ENCODE measurements at regions not wholly inside any gene's neighbourhood (a gene's known extent, or its start where the extent isn't known, plus 50 kb on each side); places are given as distances from the start of the nearest gene placed in this dataset.
A peak's percentile ranks its signal among the peaks of the same experiment; 100 is the strongest.
"Not testable (repeated sequence)": the region's sequence is repeated elsewhere in the genome, so short reads cannot be mapped to it uniquely, and the experiment has no call there.

GRCh38 chr5:111927191-111927590, 170.2 kb upstream of the NREP start:
- no peak for DNase-seq
- POLR2A ChIA-PET = no interaction called here
- no peak overlapping the region for H3K27ac ChIP-seq (ENCODE audit: insufficient read depth in 1 of 2, low read depth in 1 of 2, low read length in 2 of 2, poor library complexity in 1 of 2, severe bottlenecking in 2 of 2)
- H3K4me3 ChIP-seq (ENCODE audit: control insufficient read depth in 1 of 7, extremely low read depth in 1 of 7, insufficient read depth in 4 of 7, low read depth in 2 of 7, low read length in 6 of 7) = no peak overlapping the region
- no peaks in the 10 kb centered on the region for H3K27me3 ChIP-seq (replicated peaks in 2 of 5; ENCODE audit: control insufficient read depth in 4 of 5, insufficient read depth in 5 of 5, low read length in 4 of 5)
- H3K36me3 ChIP-seq (ENCODE audit: control insufficient read depth in 4 of 4, insufficient read depth in 4 of 4, low read length in 3 of 4) = no peaks in the 10 kb centered on the region
- CTCF ChIA-PET = interaction anchor here (1.3 kb wide), 1 partner anchor 11 kb away, joined by 3 read pairs; no protein-coding TSS in a partner anchor
- no CpG with 5 or more reads among the region's 2 CpGs for WGBS (ENCODE audit: insufficient coverage)
- H3K4me1 ChIP-seq (ENCODE audit: control extremely low read depth in 1 of 4, control insufficient read depth in 4 of 4, insufficient read depth in 4 of 4, low read length in 3 of 4) = peaks cover 0 to 16% (median 0%) of the 10 kb centered on the region in 4 experiments
- H3K9me3 ChIP-seq (ENCODE audit: control extremely low read depth in 1 of 5, control insufficient read depth in 4 of 5, insufficient read depth in 2 of 5, low read depth in 1 of 5, low read length in 4 of 5) = no peaks in the 10 kb centered on the region

GRCh38 chr5:111926026-111926425, 169.0 kb upstream of the NREP start:
- no peaks in the 10 kb centered on the region for H3K9me3 ChIP-seq (ENCODE audit: control extremely low read depth in 1 of 5, control insufficient read depth in 4 of 5, insufficient read depth in 2 of 5, low read depth in 1 of 5, low read length in 4 of 5)
- H3K36me3 ChIP-seq (ENCODE audit: control insufficient read depth in 4 of 4, insufficient read depth in 4 of 4, low read length in 3 of 4) = no peaks in the 10 kb centered on the region
- H3K27me3 ChIP-seq (replicated peaks in 2 of 5; ENCODE audit: control insufficient read depth in 4 of 5, insufficient read depth in 5 of 5, low read length in 4 of 5) = no peaks in the 10 kb centered on the region
- peaks cover 0 to 16% (median 0%) of the 10 kb centered on the region in 4 experiments for H3K4me1 ChIP-seq (ENCODE audit: control extremely low read depth in 1 of 4, control insufficient read depth in 4 of 4, insufficient read depth in 4 of 4, low read length in 3 of 4)
- H3K4me3 ChIP-seq (ENCODE audit: control insufficient read depth in 1 of 7, extremely low read depth in 1 of 7, insufficient read depth in 4 of 7, low read depth in 2 of 7, low read length in 6 of 7) = no peak overlapping the region
- ChIA-PET CTCF (no interaction called here), POLR2A (no interaction called here)
- no peak for DNase-seq
- WGBS (ENCODE audit: insufficient coverage) = 100% methylated on average over 1 of the region's 3 CpGs
- no peak overlapping the region for H3K27ac ChIP-seq (ENCODE audit: insufficient read depth in 1 of 2, low read depth in 1 of 2, low read length in 2 of 2, poor library complexity in 1 of 2, severe bottlenecking in 2 of 2)

- CTCF ChIA-PET = no interaction called here
- H3K4me1 ChIP-seq (ENCODE audit: control extremely low read depth in 1 of 4, control insufficient read depth in 4 of 4, insufficient read depth in 4 of 4, low read length in 3 of 4) = no peaks in the 10 kb centered on the region
These were observed 165.3 kb upstream of the NREP start for GRCh38 chr5:111922344-111922743.

GRCh38 chr5:111921691-111922090, 164.7 kb upstream of the NREP start:
- CTCF ChIA-PET = interaction anchor here (1.4 kb wide), 1 partner anchor 7 kb away, joined by 4 read pairs; no protein-coding TSS in a partner anchor

More at GRCh38 chr5:111922344-111922743, 165.3 kb upstream of the NREP start:
- no CpG with 5 or more reads among the region's 4 CpGs for WGBS (ENCODE audit: insufficient coverage)
- Histone ChIP-seq H3K9me3 (ENCODE audit: control extremely low read depth in 1 of 5, control insufficient read depth in 4 of 5, insufficient read depth in 2 of 5, low read depth in 1 of 5, low read length in 4 of 5) (no peaks in the 10 kb centered on the region), H3K27ac (ENCODE audit: insufficient read depth in 1 of 2, low read depth in 1 of 2, low read length in 2 of 2, poor library complexity in 1 of 2, severe bottlenecking in 2 of 2) (no peak overlapping the region), H3K36me3 (ENCODE audit: control insufficient read depth in 4 of 4, insufficient read depth in 4 of 4, low read length in 3 of 4) (no peaks in the 10 kb centered on the region), H3K4me3 (ENCODE audit: control insufficient read depth in 1 of 7, extremely low read depth in 1 of 7, insufficient read depth in 4 of 7, low read depth in 2 of 7, low read length in 6 of 7) (no peak overlapping the region), H3K27me3 (replicated peaks in 2 of 5; ENCODE audit: control insufficient read depth in 4 of 5, insufficient read depth in 5 of 5, low read length in 4 of 5) (no peaks in the 10 kb centered on the region)
- POLR2A ChIA-PET = no interaction called here
- DNase-seq = no peak

GRCh38 chr5:111914966-111915636, 158.1 kb upstream of the NREP start:
- 73% methylated on average over 1 of the region's 1 CpG for WGBS (ENCODE audit: insufficient coverage)
- Histone ChIP-seq H3K4me3 (ENCODE audit: control insufficient read depth in 1 of 7, extremely low read depth in 1 of 7, insufficient read depth in 4 of 7, low read depth in 2 of 7, low read length in 6 of 7) (no peak overlapping the region), H3K27ac (ENCODE audit: insufficient read depth in 1 of 2, low read depth in 1 of 2, low read length in 2 of 2, poor library complexity in 1 of 2, severe bottlenecking in 2 of 2) (no peak overlapping the region), H3K27me3 (replicated peaks in 2 of 5; ENCODE audit: control insufficient read depth in 4 of 5, insufficient read depth in 5 of 5, low read length in 4 of 5) (no peaks in the 10 kb centered on the region), H3K4me1 (ENCODE audit: control extremely low read depth in 1 of 4, control insufficient read depth in 4 of 4, insufficient read depth in 4 of 4, low read length in 3 of 4) (no peaks in the 10 kb centered on the region), H3K36me3 (ENCODE audit: control insufficient read depth in 4 of 4, insufficient read depth in 4 of 4, low read length in 3 of 4) (no peaks in the 10 kb centered on the region), H3K9me3 (ENCODE audit: control extremely low read depth in 1 of 5, control insufficient read depth in 4 of 5, insufficient read depth in 2 of 5, low read depth in 1 of 5, low read length in 4 of 5) (no peaks in the 10 kb centered on the region)
- POLR2A ChIA-PET = no interaction called here
- CTCF ChIA-PET = interaction anchor here (1.2 kb wide), 1 partner anchor 12 kb away, joined by 3 read pairs; no protein-coding TSS in a partner anchor
- no peak for DNase-seq

More at GRCh38 chr5:111921691-111922090, 164.7 kb upstream of the NREP start:
- POLR2A ChIA-PET; H3K4me3 ChIP-seq (ENCODE audit: control insufficient read depth in 1 of 7, extremely low read depth in 1 of 7, insufficient read depth in 4 of 7, low read depth in 2 of 7, low read length in 6 of 7); DNase-seq; H3K27me3 ChIP-seq (replicated peaks in 2 of 5; ENCODE audit: control insufficient read depth in 4 of 5, insufficient read depth in 5 of 5, low read length in 4 of 5); H3K9me3 ChIP-seq (ENCODE audit: control extremely low read depth in 1 of 5, control insufficient read depth in 4 of 5, insufficient read depth in 2 of 5, low read depth in 1 of 5, low read length in 4 of 5); H3K36me3 ChIP-seq (ENCODE audit: control insufficient read depth in 4 of 4, insufficient read depth in 4 of 4, low read length in 3 of 4); H3K4me1 ChIP-seq (ENCODE audit: control extremely low read depth in 1 of 4, control insufficient read depth in 4 of 4, insufficient read depth in 4 of 4, low read length in 3 of 4); H3K27ac ChIP-seq (ENCODE audit: insufficient read depth in 1 of 2, low read depth in 1 of 2, low read length in 2 of 2, poor library complexity in 1 of 2, severe bottlenecking in 2 of 2): not testable (repeated sequence)
- no CpG with 5 or more reads among the region's 2 CpGs for WGBS (ENCODE audit: insufficient coverage)

- no peak for DNase-seq
- Histone ChIP-seq H3K27ac (ENCODE audit: insufficient read depth in 1 of 2, low read depth in 1 of 2, low read length in 2 of 2, poor library complexity in 1 of 2, severe bottlenecking in 2 of 2) (no peak overlapping the region), H3K36me3 (ENCODE audit: control insufficient read depth in 4 of 4, insufficient read depth in 4 of 4, low read length in 3 of 4) (no peaks in the 10 kb centered on the region), H3K27me3 (replicated peaks in 2 of 5; ENCODE audit: control insufficient read depth in 4 of 5, insufficient read depth in 5 of 5, low read length in 4 of 5) (no peaks in the 10 kb centered on the region), H3K9me3 (ENCODE audit: control extremely low read depth in 1 of 5, control insufficient read depth in 4 of 5, insufficient read depth in 2 of 5, low read depth in 1 of 5, low read length in 4 of 5) (peaks cover 0 to 11% (median 5%) of the 10 kb centered on the region in 5 experiments), H3K4me3 (ENCODE audit: control insufficient read depth in 1 of 7, extremely low read depth in 1 of 7, insufficient read depth in 4 of 7, low read depth in 2 of 7, low read length in 6 of 7) (no peak overlapping the region), H3K4me1 (ENCODE audit: control extremely low read depth in 1 of 4, control insufficient read depth in 4 of 4, insufficient read depth in 4 of 4, low read length in 3 of 4) (no peaks in the 10 kb centered on the region)
- POLR2A ChIA-PET = no interaction called here
- CTCF ChIA-PET = no interaction called here
- 97% methylated on average over 4 of the region's 5 CpGs for WGBS (ENCODE audit: insufficient coverage)
These were observed 145.4 kb upstream of the NREP start for GRCh38 chr5:111902436-111902835.

GRCh38 chr5:111901296-111901695, 144.3 kb upstream of the NREP start:
- H3K4me3 ChIP-seq (ENCODE audit: control insufficient read depth in 1 of 7, extremely low read depth in 1 of 7, insufficient read depth in 4 of 7, low read depth in 2 of 7, low read length in 6 of 7) = no peak overlapping the region
- DNase-seq = peak; percentile 2 to 58 (median 43)
- CTCF ChIA-PET = no interaction called here
- no peaks in the 10 kb centered on the region for H3K27me3 ChIP-seq (replicated peaks in 2 of 5; ENCODE audit: control insufficient read depth in 4 of 5, insufficient read depth in 5 of 5, low read length in 4 of 5)
- WGBS (ENCODE audit: insufficient coverage) = no CpG with 5 or more reads among the region's 2 CpGs
- peaks cover 0 to 11% (median 5%) of the 10 kb centered on the region in 5 experiments for H3K9me3 ChIP-seq (ENCODE audit: control extremely low read depth in 1 of 5, control insufficient read depth in 4 of 5, insufficient read depth in 2 of 5, low read depth in 1 of 5, low read length in 4 of 5)
- no peaks in the 10 kb centered on the region for H3K4me1 ChIP-seq (ENCODE audit: control extremely low read depth in 1 of 4, control insufficient read depth in 4 of 4, insufficient read depth in 4 of 4, low read length in 3 of 4)
- no peaks in the 10 kb centered on the region for H3K36me3 ChIP-seq (ENCODE audit: control insufficient read depth in 4 of 4, insufficient read depth in 4 of 4, low read length in 3 of 4)
- POLR2A ChIA-PET = no interaction called here
- no peak overlapping the region for H3K27ac ChIP-seq (ENCODE audit: insufficient read depth in 1 of 2, low read depth in 1 of 2, low read length in 2 of 2, poor library complexity in 1 of 2, severe bottlenecking in 2 of 2)
